ENCODE measurements at regions not wholly inside any gene's neighbourhood (a gene's known extent, or its start where the extent isn't known, plus 50 kb on each side); places are given as distances from the start of the nearest gene placed in this dataset.

- CTCF ChIA-PET, result no interaction called here
These were observed 109.0 kb upstream of the SLC4A7 start for GRCh38 chr3:27593173-27593572.

More at GRCh38 chr3:27593173-27593572, 109.0 kb upstream of the SLC4A7 start:
- Mint-ChIP-seq H3K27ac (no peak overlapping the region), H3K27me3 (ENCODE audit: low read depth) (no peaks in the 10 kb centered on the region; the same call in 1 of the 2 replicates), H3K36me3 (no peaks in the 10 kb centered on the region), H3K4me3 (no peak overlapping the region), H3K4me1 (peaks cover 38% of the 10 kb centered on the region), H3K9me3 (no peaks in the 10 kb centered on the region)
- TF ChIP-seq ETV6 (CRISPR knock-in tag; IDR thresholded peaks at IDR 0.05), result no peak
- no peak for TF ChIP-seq EMX1 (CRISPR knock-in tag; IDR thresholded peaks at IDR 0.05)
- no peak for TF ChIP-seq NFE2L1 (CRISPR knock-in tag; IDR thresholded peaks at IDR 0.05)
- no peak for TF ChIP-seq E2F5 (CRISPR knock-in tag; IDR thresholded peaks at IDR 0.05)
- TF ChIP-seq GTF2I (CRISPR knock-in tag; conservative IDR thresholded peaks at IDR 0.05), result no peak
- TF ChIP-seq ARID4B (CRISPR knock-in tag; IDR thresholded peaks at IDR 0.05; ENCODE audit: borderline replicate concordance), result no peak
- TF ChIP-seq NR2C2 (CRISPR knock-in tag; IDR thresholded peaks at IDR 0.05), result no peak
- no peak for TF ChIP-seq NR3C1 (CRISPR knock-in tag; conservative IDR thresholded peaks at IDR 0.05; ENCODE audit: low read depth)
- TF ChIP-seq KAT7 (CRISPR knock-in tag; IDR thresholded peaks at IDR 0.05; ENCODE audit: borderline replicate concordance), result no peak
- no peak for TF ChIP-seq NFATC4 (CRISPR knock-in tag; IDR thresholded peaks at IDR 0.05)
- no peak for TF ChIP-seq FOXJ3 (CRISPR knock-in tag; IDR thresholded peaks at IDR 0.05; ENCODE audit: borderline replicate concordance)
- TF ChIP-seq E2F1 (CRISPR knock-in tag; IDR thresholded peaks at IDR 0.05), result no peak
- no peak for TF ChIP-seq ZSCAN18 (CRISPR knock-in tag; IDR thresholded peaks at IDR 0.05)
- no peak for TF ChIP-seq ZNF317 (CRISPR knock-in tag; IDR thresholded peaks at IDR 0.05; ENCODE audit: borderline replicate concordance, low read depth)
- DNase-seq (ENCODE audit: low spot score), result no peak
- POLR2A ChIA-PET, result no interaction called here
- ATAC-seq, result no peak

All from WTC11 (cell line).